ACHN (cell line): ENCODE measurements at regions not wholly inside any gene's neighbourhood (a gene's known extent, or its start where the extent isn't known, plus 50 kb on each side); places are given as distances from the start of the nearest gene placed in this dataset.
"Not testable (repeated sequence)": the region's sequence is repeated elsewhere in the genome, so short reads cannot be mapped to it uniquely, and the experiment has no call there.

Experiments used
- DNase-seq: peaks from one replicate; pipeline ENCODE4 v3.0.0-alpha.2; 2015
- in situ Hi-C: cut with HindIII; loops from 2 replicates; pipeline ENCODE4 v1.10.0; 2017; ENCODE audit warnings: low sequenced_read_pairs, low pct_ligation_motif_present, low pct_unique_long_range_greater_than_20kb

- in situ Hi-C loops = no loop called here
- DNase-seq = no peak
Measured at GRCh38 chr6:27809067-27809938, 102.9 kb downstream of the OR2B2 start.

- in situ Hi-C loops = not testable (repeated sequence)
Measured at GRCh38 chr6:27808242-27809066, 103.7 kb downstream of the OR2B2 start.

DNA sequence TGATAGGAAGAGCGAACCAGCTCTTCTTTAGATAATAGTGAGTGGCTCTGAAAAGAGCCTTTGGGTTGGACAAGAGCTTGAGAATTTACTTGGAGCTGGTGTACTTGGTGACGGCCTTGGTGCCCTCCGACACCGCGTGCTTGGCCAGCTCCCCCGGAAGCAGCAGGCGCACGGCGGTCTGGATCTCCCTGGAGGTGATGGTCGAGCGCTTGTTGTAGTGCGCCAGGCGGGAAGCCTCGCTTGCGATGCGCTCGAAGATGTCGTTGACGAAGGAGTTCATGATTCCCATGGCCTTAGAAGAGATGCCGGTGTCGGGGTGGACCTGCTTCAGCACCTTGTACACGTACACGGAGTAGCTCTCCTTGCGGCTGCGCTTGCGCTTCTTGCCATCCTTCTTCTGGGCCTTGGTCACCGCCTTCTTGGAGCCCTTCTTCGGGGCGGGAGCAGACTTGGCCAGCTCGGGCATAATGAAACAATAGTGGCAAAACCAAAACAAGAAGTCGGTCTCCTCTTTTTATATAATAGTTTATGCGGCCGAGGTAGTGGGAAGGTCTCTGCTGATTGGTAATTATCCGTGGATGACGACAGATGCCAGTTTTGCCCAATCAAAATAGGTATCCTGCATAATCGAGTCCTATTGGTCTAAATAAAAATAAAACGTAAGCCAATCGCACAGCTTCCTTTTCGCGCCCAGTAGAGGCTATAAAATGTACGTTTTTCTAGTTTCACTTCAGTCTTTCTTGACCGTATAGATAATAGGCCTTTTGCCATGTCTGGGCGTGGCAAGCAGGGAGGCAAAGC lies 104.6 kb downstream of the OR2B2 start:
- peak; percentile 95 for DNase-seq
- in situ Hi-C loops = not testable (repeated sequence)

More at GRCh38 chr6:27808242-27809066, 103.7 kb downstream of the OR2B2 start:
- peak; percentile 39 for DNase-seq

DNA sequence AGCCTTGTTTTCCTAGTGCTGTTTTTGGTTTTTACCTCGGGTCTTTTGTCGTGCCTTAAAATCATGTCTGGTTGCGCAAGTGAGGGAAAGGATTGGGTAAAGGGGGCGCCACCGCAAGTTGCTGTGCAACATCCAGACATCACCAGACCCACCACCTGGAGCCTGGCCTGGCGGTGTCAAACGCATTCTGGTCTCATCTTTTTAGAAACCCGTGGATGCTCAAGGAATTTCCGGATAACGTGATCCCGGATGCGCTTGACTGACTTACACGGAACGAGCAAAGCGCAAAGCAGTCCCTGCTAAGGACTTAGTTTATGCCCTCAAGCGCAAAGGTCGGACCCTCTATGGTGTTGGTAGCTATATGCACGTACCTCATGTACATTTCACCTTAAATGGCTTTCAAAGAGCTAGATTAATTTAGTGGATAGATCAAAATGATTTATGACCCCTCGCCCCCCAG lies 105.2 kb downstream of the OR2B2 start:
- peak; percentile 55 for DNase-seq
- in situ Hi-C loops = no loop called here

- in situ Hi-C loops = no loop called here
- DNase-seq = no peak
Measured at GRCh38 chr6:27805347-27805746, 106.8 kb downstream of the OR2B2 start.

- in situ Hi-C loops = no loop called here
- no peak for DNase-seq
Measured at GRCh38 chr6:27804851-27805250, 107.3 kb downstream of the OR2B2 start.

GRCh38 chr6:27800731-27801373 lies 111.3 kb downstream of the OR2B2 start:
- no peak for DNase-seq
- in situ Hi-C loops = no loop called here

DNA sequence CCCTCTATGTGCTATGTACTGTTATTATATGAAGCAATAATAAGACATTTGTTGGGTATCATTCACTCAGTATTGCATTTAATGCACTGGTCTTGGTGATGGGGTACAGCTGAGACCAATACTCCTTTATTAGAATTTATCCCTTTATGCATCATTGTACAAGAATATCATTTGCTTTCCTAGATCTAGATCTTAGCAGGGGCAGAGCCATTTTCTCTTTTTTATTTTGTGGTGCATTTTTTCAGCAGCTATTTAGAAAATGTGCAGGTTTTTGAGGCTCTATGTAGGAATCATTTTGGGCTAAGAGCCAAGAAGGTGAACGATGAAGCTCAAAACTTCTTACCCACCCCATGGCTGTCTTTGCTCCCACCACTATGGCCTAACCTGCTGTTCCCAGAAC lies 114.2 kb downstream of the OR2B2 start:
- in situ Hi-C loops = no loop called here

DNA sequence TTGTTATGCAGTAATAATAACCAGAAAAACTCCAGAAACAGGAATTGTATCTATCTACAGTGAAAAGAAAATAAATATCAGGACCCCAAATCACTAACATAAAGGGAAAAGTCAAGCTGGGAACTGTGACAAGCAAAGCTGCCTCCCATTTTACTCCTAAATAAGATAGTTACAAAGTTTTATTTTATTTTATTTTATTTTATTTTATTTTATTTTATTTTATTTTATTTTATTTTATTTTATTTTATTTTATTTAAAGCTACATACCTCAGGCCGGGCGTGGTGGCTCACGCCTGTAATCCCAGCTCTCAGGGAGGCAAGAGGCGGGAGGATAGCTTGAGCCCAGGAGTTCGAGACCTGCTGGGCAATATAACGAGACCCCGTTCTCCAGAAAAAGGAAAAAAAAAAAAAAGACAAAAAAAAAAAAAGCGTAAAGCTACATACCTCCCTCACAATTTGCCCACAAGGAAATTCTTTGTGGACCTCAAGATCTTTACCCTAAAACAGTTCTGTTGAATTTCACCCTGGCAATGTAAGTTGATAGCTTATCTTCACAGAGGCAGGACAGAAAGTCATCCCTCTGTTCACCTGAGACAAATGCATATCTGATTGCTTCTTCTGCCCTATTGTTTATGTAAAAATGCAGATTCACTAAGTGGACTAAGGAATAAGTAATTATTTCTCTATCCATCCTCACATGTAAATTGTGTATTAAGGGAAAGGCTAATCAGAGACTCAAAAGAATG lies 115.3 kb downstream of the OR2B2 start:
- in situ Hi-C loops = not testable (repeated sequence)

More for the DNA sequence above, 114.2 kb downstream of the OR2B2 start:
- no peak for DNase-seq

DNA sequence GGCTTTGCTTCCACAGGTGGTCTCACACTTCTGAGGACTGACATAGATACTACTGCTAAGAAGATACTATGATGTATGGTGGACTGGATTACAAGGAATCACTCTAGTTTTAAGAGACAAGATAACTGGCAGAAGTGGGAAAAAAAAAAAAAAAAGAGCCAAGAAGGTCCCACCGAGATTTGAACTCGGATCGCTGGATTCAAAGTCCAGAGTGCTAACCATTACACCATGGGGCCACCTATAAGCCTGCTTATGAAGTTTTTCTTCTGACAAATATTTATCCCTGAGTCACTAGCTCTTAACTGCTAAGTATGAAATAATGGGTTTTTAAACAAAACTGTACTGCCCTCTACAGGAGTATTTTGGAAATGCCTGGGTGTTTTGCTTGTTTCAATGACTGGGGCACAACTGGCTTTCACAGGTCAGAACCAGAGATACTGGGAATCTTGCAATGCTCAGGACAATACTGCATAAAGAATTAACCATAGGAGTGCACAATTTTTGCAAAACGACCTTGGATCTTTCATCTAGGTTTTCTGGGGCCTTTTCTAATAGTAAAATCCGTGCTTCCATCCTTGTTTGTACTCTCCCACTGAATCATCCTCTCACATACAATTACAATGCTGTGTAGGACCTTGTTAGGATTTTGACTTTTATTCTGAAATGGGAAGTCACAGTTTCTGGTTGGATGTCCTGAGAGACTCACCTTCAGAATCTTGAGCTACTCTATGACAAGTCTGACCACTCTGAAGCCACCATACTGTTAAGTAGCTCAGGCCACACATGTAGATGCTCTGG lies 116.3 kb downstream of the OR2B2 start:
- peak; percentile 90 for DNase-seq
- in situ Hi-C loops = no loop called here

More for the DNA sequence above, 115.3 kb downstream of the OR2B2 start:
- DNase-seq = not testable (repeated sequence)

- in situ Hi-C loops = no loop called here
- DNase-seq = peak; percentile 79
Measured at GRCh38 chr6:27791182-27791943, 120.8 kb downstream of the OR2B2 start.

- DNase-seq, in situ Hi-C loops: not testable (repeated sequence)
Measured at GRCh38 chr6:27788376-27788775, 123.8 kb downstream of the OR2B2 start.

DNA sequence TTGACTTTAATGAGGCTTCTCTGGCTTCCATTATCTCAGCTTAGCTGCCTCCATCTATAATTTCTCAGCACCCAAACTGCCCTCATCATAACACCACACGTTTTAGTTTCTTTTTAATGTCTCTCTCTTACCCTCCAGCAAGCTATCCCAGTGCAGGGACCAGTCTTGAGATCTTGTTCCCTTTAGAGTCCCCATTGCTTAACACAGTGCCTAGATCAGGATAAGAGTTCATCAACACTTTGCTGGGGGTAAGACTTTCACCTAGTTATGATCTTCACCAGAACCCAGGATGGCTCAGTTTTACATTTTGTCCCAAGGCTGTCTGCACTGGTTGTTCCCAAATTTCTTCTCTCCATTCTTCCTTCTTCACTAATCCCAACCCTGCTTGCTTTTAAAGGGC lies 126.1 kb downstream of the OR2B2 start:
- no peak for DNase-seq
- in situ Hi-C loops = no loop called here

- DNase-seq = no peak
- in situ Hi-C loops = no loop called here
Measured at GRCh38 chr6:27785294-27785693, 126.9 kb downstream of the OR2B2 start.

DNA sequence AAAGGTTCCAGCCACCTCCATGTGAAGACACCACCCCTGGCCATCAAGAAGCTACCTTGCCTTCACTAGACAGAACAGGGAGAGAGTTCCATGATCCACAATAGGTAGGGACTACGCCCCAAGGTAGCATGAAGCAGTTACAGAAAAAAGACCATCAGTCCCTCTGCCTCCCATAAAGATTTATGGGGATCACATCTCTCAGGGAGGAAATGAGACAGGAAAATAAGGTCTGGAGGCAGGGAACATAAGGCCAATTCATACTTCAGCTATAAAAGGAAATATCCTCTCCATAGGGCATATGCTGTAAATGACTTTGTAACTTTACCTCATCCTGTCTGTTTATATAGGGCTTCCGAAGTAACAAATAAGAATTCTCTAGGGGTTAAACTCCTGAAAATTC lies 129.4 kb downstream of the OR2B2 start:
- DNase-seq = no peak
- in situ Hi-C loops = no loop called here
